GM23248 (cell line): ENCODE measurements at regions not wholly inside any gene's neighbourhood (a gene's known extent, or its start where the extent isn't known, plus 50 kb on each side); places are given as distances from the start of the nearest gene placed in this dataset.

Experiments used
- EZH2 ChIP-seq: fragments of 200-600 bp; sonication (generic); IDR thresholded peaks from 2 replicates; pipeline ENCODE4 v1.6.1; 2018; ENCODE audit warnings: antibody characterized with exemption, mild to moderate bottlenecking; ENCODE audit not compliant: insufficient read depth, poor library complexity, severe bottlenecking
- EZH2phosphoT487 ChIP-seq: fragments of 200-600 bp; sonication (generic); IDR thresholded peaks from 2 replicates; pipeline ENCODE4 v1.6.1; 2018; ENCODE audit warnings: antibody characterized with exemption, moderate library complexity, mild to moderate bottlenecking, low read depth; ENCODE audit not compliant: insufficient read depth

- TF ChIP-seq EZH2 (no peak), EZH2phosphoT487 (no peak)
Measured at GRCh38 chr12:70052476-70052875, 190.8 kb upstream of the CNOT2 start.
